DND-41 (cell line): ENCODE measurements at regions not wholly inside any gene's neighbourhood (a gene's known extent, or its start where the extent isn't known, plus 50 kb on each side); places are given as distances from the start of the nearest gene placed in this dataset.

Source experiments
- ATAC-seq: fragments of 200-7000 bp; cut with Tn5 transposase; 3 replicates; pipeline ENCODE4 v1.9.1; 2021; ENCODE audit warnings: low read depth; ENCODE audit not compliant: insufficient read depth
- DNase-seq: peaks from one replicate; pipeline ENCODE4 v3.0.0-alpha.2; 2020
- H2AFZ ChIP-seq: 2 replicates; pipeline ENCODE4 v1.6.0; 2012; ENCODE audit warnings: low read depth, low read length
- H3K27ac ChIP-seq: 2 replicates; pipeline ENCODE4 v1.5.1; 2012; ENCODE audit warnings: low read length, inconsistent platforms
- H3K27me3 ChIP-seq: fragments of 200-600 bp; sonication (generic); 2 replicates; pipeline ENCODE4 v1.6.0; 2012; ENCODE audit warnings: low read length, mild to moderate bottlenecking, inconsistent platforms; ENCODE audit not compliant: insufficient read depth, poor library complexity
- H3K36me3 ChIP-seq: 2 replicates; pipeline ENCODE4 v1.5.1; 2012; ENCODE audit warnings: low read length, inconsistent platforms; ENCODE audit not compliant: insufficient read depth
- H3K4me1 ChIP-seq: 2 replicates; pipeline ENCODE4 v1.5.1; 2012; ENCODE audit warnings: mild to moderate bottlenecking, low read length; ENCODE audit not compliant: insufficient read depth
- H3K4me2 ChIP-seq: 2 replicates; pipeline ENCODE4 v1.6.0; 2012; ENCODE audit warnings: mild to moderate bottlenecking, moderate library complexity, low read length, inconsistent platforms; ENCODE audit not compliant: insufficient read depth
- H3K4me3 ChIP-seq, 2 experiments: fragments of 200-600 bp in 1 of 2; shearing (Covaris generic) in 1 of 2; 2 replicates each; pipeline ENCODE4 v1.5.1; 2012 to 2016; ENCODE audit warnings: inconsistent platforms in 2 of 2, low read length in 2 of 2, mild to moderate bottlenecking in 2 of 2, low read depth in 1 of 2, moderate library complexity in 1 of 2
- H3K79me2 ChIP-seq: 2 replicates; pipeline ENCODE4 v1.6.0; 2012; ENCODE audit warnings: low read length, inconsistent platforms; ENCODE audit not compliant: insufficient read depth
- H3K9ac ChIP-seq: 2 replicates; pipeline ENCODE4 v1.6.0; 2012; ENCODE audit warnings: low read depth, mild to moderate bottlenecking, inconsistent platforms, low read length, moderate library complexity
- H3K9me3 ChIP-seq: 2 replicates; pipeline ENCODE4 v1.5.1; 2012; ENCODE audit warnings: low read length, moderate library complexity, mild to moderate bottlenecking, inconsistent platforms; ENCODE audit not compliant: insufficient read depth, severe bottlenecking
- H4K20me1 ChIP-seq: 2 replicates; pipeline ENCODE4 v1.6.0; 2012; ENCODE audit warnings: low read length; ENCODE audit not compliant: insufficient read depth
- EZH2 ChIP-seq: IDR thresholded peaks from 3 replicates; pipeline ENCODE4 v1.6.1; 2012; ENCODE audit warnings: borderline replicate concordance, low read depth, mild to moderate bottlenecking, moderate library complexity, low read length, inconsistent platforms; ENCODE audit not compliant: severe bottlenecking
- TF ChIP-seq, protein P1 (sequence below): IDR thresholded peaks from 2 replicates; pipeline ENCODE4 v1.5.1; 2012; ENCODE audit warnings: borderline replicate concordance, low read length, moderate library complexity, mild to moderate bottlenecking; ENCODE audit not compliant: poor library complexity, severe bottlenecking; ENCODE audit errors: extremely low read depth

DNA sequence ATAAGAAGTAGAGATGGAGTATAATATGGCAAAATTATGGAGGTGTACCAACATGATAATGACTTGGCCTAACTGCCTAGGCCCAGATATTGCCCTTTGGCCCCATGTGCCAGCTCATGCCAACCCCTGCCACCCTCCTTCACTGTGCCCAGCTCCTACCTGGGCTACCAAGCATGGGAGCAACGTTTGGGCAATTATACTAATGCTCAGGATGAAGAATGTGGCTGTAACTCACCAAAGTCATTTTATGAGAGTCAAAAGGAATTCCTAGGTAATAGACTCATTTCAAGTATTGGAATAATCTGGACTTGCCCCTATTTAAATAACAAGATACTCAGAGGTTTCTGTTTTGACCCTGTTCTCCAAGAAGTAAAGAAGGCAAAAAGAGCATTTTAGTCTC is 240.2 kb upstream of the IL12A start:
- DNase-seq (no peak), ATAC-seq (no peak)
- H3K36me3 ChIP-seq, result no peaks in the 10 kb centered on the region
- H3K27ac ChIP-seq, result no peak overlapping the region
- H3K79me2 ChIP-seq, result no peaks in the 10 kb centered on the region
- TF ChIP-seq, protein P1, sequence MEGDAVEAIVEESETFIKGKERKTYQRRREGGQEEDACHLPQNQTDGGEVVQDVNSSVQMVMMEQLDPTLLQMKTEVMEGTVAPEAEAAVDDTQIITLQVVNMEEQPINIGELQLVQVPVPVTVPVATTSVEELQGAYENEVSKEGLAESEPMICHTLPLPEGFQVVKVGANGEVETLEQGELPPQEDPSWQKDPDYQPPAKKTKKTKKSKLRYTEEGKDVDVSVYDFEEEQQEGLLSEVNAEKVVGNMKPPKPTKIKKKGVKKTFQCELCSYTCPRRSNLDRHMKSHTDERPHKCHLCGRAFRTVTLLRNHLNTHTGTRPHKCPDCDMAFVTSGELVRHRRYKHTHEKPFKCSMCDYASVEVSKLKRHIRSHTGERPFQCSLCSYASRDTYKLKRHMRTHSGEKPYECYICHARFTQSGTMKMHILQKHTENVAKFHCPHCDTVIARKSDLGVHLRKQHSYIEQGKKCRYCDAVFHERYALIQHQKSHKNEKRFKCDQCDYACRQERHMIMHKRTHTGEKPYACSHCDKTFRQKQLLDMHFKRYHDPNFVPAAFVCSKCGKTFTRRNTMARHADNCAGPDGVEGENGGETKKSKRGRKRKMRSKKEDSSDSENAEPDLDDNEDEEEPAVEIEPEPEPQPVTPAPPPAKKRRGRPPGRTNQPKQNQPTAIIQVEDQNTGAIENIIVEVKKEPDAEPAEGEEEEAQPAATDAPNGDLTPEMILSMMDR, result no peak
- no peak for TF ChIP-seq EZH2
- no peak overlapping the region for H3K4me2 ChIP-seq
- no peak overlapping the region for H2AFZ ChIP-seq
- no peaks in the 10 kb centered on the region for H3K4me1 ChIP-seq
- H4K20me1 ChIP-seq, result no peaks in the 10 kb centered on the region
- no peak overlapping the region for H3K9ac ChIP-seq
- H3K4me3 ChIP-seq, result no peak overlapping the region
- no peaks in the 10 kb centered on the region for H3K27me3 ChIP-seq
- no peaks in the 10 kb centered on the region for H3K9me3 ChIP-seq

DNA sequence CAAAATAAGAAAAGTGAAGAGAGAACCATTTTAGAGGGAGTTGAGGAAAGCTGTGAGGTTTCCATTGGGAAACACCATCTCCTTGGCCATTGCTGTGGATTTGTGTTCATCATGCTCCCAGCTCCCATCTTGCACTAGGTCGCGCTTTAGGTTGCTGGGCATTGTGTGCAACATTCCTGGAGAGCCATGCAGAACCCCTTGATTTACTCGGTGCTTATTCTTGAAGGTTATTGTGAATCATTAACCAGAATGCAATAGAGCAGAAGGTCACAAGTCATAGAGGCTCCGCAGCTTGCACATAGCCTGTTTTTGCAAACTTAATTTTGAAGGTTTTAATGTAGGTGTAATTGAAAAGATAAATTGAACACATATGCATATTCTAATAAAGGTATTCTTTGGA is 239.2 kb upstream of the IL12A start:
- ATAC-seq, result no peak

DNA sequence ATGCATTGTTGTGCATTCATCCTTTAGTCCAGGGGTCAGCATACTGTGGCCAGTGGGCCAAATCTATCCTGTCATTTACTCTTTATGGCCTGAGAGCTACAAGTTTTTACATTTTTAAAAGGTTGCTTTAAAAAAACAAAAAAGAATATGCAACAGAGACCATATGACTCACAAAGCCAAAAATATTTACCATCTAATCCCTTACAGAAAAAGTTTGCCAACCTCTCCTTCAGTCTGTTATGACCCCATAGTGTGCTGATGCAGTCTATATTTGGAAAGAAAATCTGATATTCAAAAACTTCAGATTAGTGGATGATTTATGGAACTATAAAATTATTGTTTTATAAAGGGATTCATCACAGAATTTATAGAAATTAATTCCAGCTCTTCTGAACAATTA is 237.5 kb upstream of the IL12A start:
- peaks cover under 1% of the 10 kb centered on the region for H3K9me3 ChIP-seq
- no peak overlapping the region for H3K4me2 ChIP-seq

More for the DNA sequence above, 239.2 kb upstream of the IL12A start:
- H3K4me3 ChIP-seq, result no peak overlapping the region
- H2AFZ ChIP-seq, result no peak overlapping the region
- H4K20me1 ChIP-seq, result no peaks in the 10 kb centered on the region
- no peak for TF ChIP-seq EZH2
- TF ChIP-seq, protein P1, result no peak
- no peak for DNase-seq
- H3K4me1 ChIP-seq, result no peaks in the 10 kb centered on the region
- no peaks in the 10 kb centered on the region for H3K36me3 ChIP-seq
- H3K9me3 ChIP-seq, result no peaks in the 10 kb centered on the region
- H3K27me3 ChIP-seq, result no peaks in the 10 kb centered on the region
- H3K79me2 ChIP-seq, result no peaks in the 10 kb centered on the region
- no peak overlapping the region for H3K27ac ChIP-seq
- no peak overlapping the region for H3K4me2 ChIP-seq
- H3K9ac ChIP-seq, result no peak overlapping the region

More for the DNA sequence above, 237.5 kb upstream of the IL12A start:
- no peak for DNase-seq
- no peak overlapping the region for H3K9ac ChIP-seq
- TF ChIP-seq, protein P1, result no peak
- TF ChIP-seq EZH2, result no peak
- no peak overlapping the region for H2AFZ ChIP-seq
- no peaks in the 10 kb centered on the region for H3K79me2 ChIP-seq
- no peaks in the 10 kb centered on the region for H3K27me3 ChIP-seq
- no peak overlapping the region for H3K27ac ChIP-seq
- H3K36me3 ChIP-seq, result no peaks in the 10 kb centered on the region
- H4K20me1 ChIP-seq, result no peaks in the 10 kb centered on the region
- no peak for ATAC-seq
- no peak overlapping the region for H3K4me3 ChIP-seq
- no peaks in the 10 kb centered on the region for H3K4me1 ChIP-seq
